SK-N-SH (cell line): ENCODE measurements at regions not wholly inside any gene's neighbourhood (a gene's known extent, or its start where the extent isn't known, plus 50 kb on each side); places are given as distances from the start of the nearest gene placed in this dataset.

Source experiments
- CTCF ChIA-PET: fragments of 300-600, 350-600 bp; formaldehyde crosslinking; extraction: SDS; loops from one replicate; lab custom pipeline; 2021; lab: Yijun Ruan, JAX
- POLR2A ChIA-PET: fragments of 350-600 bp; sonication (Branson Sonifier 250); formaldehyde crosslinking; extraction: SDS; loops from one replicate; lab custom pipeline; 2020; ENCODE audit warnings: antibody characterized with exemption, inconsistent platforms; lab: Yijun Ruan, JAX
- DNase-seq: peaks from one replicate; pipeline ENCODE4 v3.0.0; 2012
- H2AFZ ChIP-seq: fragments of 200-600 bp; sonication (generic); 2 replicates; pipeline ENCODE4 v1.8.1; 2016; ENCODE audit warnings: antibody characterized with exemption, mild to moderate bottlenecking, low read depth
- H3F3A ChIP-seq: fragments of 200-600 bp; sonication (generic); replicated peaks from 2 replicates; pipeline ENCODE3; 2016; ENCODE audit warnings: antibody characterized with exemption, mild to moderate bottlenecking; ENCODE audit not compliant: insufficient read depth
- H3K27ac ChIP-seq, 2 experiments: fragments of 200-500 bp in 1 of 2; fragments of 200-600 bp in 1 of 2; sonication (Bioruptor generic) in 1 of 2; sonication (generic), shearing (Covaris generic) in 1 of 2; 2 replicates each; pipeline versions ENCODE4 v1.5.1 to v1.6.1; 2014 to 2016; ENCODE audit warnings: low read depth in 2 of 2, inconsistent platforms in 1 of 2, low read length in 1 of 2, mild to moderate bottlenecking in 1 of 2, mixed read lengths in 1 of 2
- H3K27me3 ChIP-seq: fragments of 200-600 bp; sonication (generic), shearing (Covaris generic); 2 replicates; pipeline ENCODE4 v1.6.1; 2016; ENCODE audit warnings: mixed run types; ENCODE audit not compliant: insufficient read depth
- H3K36me3 ChIP-seq, 2 experiments: fragments of 200-500 bp in 1 of 2; fragments of 200-600 bp in 1 of 2; sonication (Bioruptor generic) in 1 of 2; sonication (generic) in 1 of 2; replicated peaks in 1 of 2; 2 replicates each; pipeline versions ENCODE3 to v1.5.1; 2014 to 2016; ENCODE audit warnings: low read length in 1 of 2, mild to moderate bottlenecking in 1 of 2; ENCODE audit not compliant: insufficient read depth in 2 of 2, control insufficient read depth in 1 of 2
- H3K4me1 ChIP-seq, 2 experiments: fragments of 200-500 bp in 1 of 2; fragments of 200-600 bp in 1 of 2; sonication (Bioruptor generic) in 1 of 2; sonication (generic), shearing (Covaris generic) in 1 of 2; 2 replicates each; pipeline versions ENCODE4 v1.5.1 to v1.6.1; 2014 to 2016; ENCODE audit warnings: low read depth in 1 of 2, low read length in 1 of 2, mixed run types in 1 of 2; ENCODE audit not compliant: insufficient read depth in 2 of 2, control insufficient read depth in 1 of 2
- H3K4me2 ChIP-seq: fragments of 200-600 bp; sonication (generic), shearing (Covaris generic); 2 replicates; pipeline ENCODE4 v1.6.1; 2017; ENCODE audit warnings: mixed run types
- H3K4me3 ChIP-seq, 2 experiments: fragments of 200-500 bp in 1 of 2; fragments of 200-600 bp in 1 of 2; sonication (Bioruptor generic) in 1 of 2; sonication (generic), shearing (Covaris generic) in 1 of 2; 2 replicates each; pipeline versions ENCODE4 v1.5.1 to v1.8.1; 2014 to 2016; ENCODE audit warnings: low read depth in 2 of 2, inconsistent platforms in 1 of 2, low read length in 1 of 2, mild to moderate bottlenecking in 1 of 2, mixed read lengths in 1 of 2, moderate library complexity in 1 of 2
- H3K79me2 ChIP-seq: fragments of 200-600 bp; sonication (generic); 2 replicates; pipeline ENCODE4 v1.8.1; 2017; ENCODE audit warnings: mild to moderate bottlenecking; ENCODE audit not compliant: insufficient read depth
- H3K9ac ChIP-seq: fragments of 200-600 bp; sonication (generic); 2 replicates; pipeline ENCODE4 v1.6.1; 2017; ENCODE audit warnings: mixed run types
- H3K9me2 ChIP-seq: fragments of 200-600 bp; sonication (generic); 2 replicates; pipeline ENCODE4 v1.6.1; 2017; ENCODE audit warnings: mixed run types
- H3K9me3 ChIP-seq: fragments of 200-600 bp; sonication (generic); 2 replicates; pipeline ENCODE4 v1.6.1; 2017; ENCODE audit warnings: mixed run types, mild to moderate bottlenecking, moderate library complexity
- H4K20me1 ChIP-seq: fragments of 200-600 bp; sonication (generic); 2 replicates; pipeline ENCODE4 v1.6.1; 2017; ENCODE audit warnings: mild to moderate bottlenecking, mixed run types; ENCODE audit not compliant: insufficient read depth
- CHD2 ChIP-seq: fragments of 150-350 bp; IDR thresholded peaks from 2 replicates; pipeline ENCODE4 v1.6.1; 2018; ENCODE audit warnings: low read length; ENCODE audit not compliant: partially characterized antibody
- EP300 ChIP-seq, 2 experiments: IDR thresholded peaks; 2 replicates each; pipeline versions ENCODE4 v1.4.0 to v1.6.1; 2012; ENCODE audit warnings: borderline replicate concordance in 1 of 2, low read depth in 1 of 2, low read length in 1 of 2
- EZH2phosphoT487 ChIP-seq: fragments of 200-600 bp; sonication (generic); IDR thresholded peaks from 2 replicates; pipeline ENCODE4 v1.6.1; 2017; ENCODE audit warnings: low read depth, mixed run types, mild to moderate bottlenecking, antibody characterized with exemption, moderate library complexity, borderline replicate concordance
- JUND ChIP-seq: IDR thresholded peaks from 2 replicates; pipeline ENCODE4 v1.4.0; 2012
- MEF2A ChIP-seq: IDR thresholded peaks from 2 replicates; pipeline ENCODE4 v1.4.0; 2012; ENCODE audit warnings: low read depth, borderline replicate concordance
- MXI1 ChIP-seq: IDR thresholded peaks from 2 replicates; pipeline ENCODE4 v1.6.1; 2012; ENCODE audit warnings: mild to moderate bottlenecking, low read depth, low read length, improper control_type of control experiment
- NRF1 ChIP-seq: IDR thresholded peaks from 2 replicates; pipeline ENCODE4 v1.6.1; 2012; ENCODE audit warnings: low read depth, mild to moderate bottlenecking, low read length
- POLR2AphosphoS5 ChIP-seq: IDR thresholded peaks from 2 replicates; pipeline ENCODE4 v1.6.1; 2012; ENCODE audit warnings: low read depth, low read length
- RFX5 ChIP-seq: IDR thresholded peaks from 2 replicates; pipeline ENCODE4 v1.6.1; 2012; ENCODE audit warnings: mild to moderate bottlenecking, improper control_type of control experiment, low read length
- SIN3A ChIP-seq: IDR thresholded peaks from 2 replicates; pipeline ENCODE4 v1.6.1; 2012; ENCODE audit warnings: low read depth, mild to moderate bottlenecking, low read length, moderate library complexity, borderline replicate concordance
- TAF1 ChIP-seq: IDR thresholded peaks from 2 replicates; pipeline ENCODE4 v1.6.1; 2012; ENCODE audit warnings: low read depth, mild to moderate bottlenecking, low read length, moderate library complexity, borderline replicate concordance
- TCF12 ChIP-seq: IDR thresholded peaks from 2 replicates; pipeline ENCODE4 v1.4.0; 2012
- TEAD4 ChIP-seq: IDR thresholded peaks from 2 replicates; pipeline ENCODE4 v1.4.0; 2012; ENCODE audit warnings: mild to moderate bottlenecking, borderline replicate concordance; ENCODE audit not compliant: insufficient read depth
- whole genome bisulfite sequencing: methylation state at CpG from one replicate; pipeline ENCODE4 v1.1.6; 2017; ENCODE audit warnings: low lambda C conversion rate; 5-methylcytosine and 5-hydroxymethylcytosine counted together
- TF ChIP-seq, protein P1 (sequence below): fragments of 200-600 bp; sonication (generic); IDR thresholded peaks from 2 replicates; pipeline ENCODE4 v1.6.1; 2017; ENCODE audit warnings: antibody characterized with exemption, mild to moderate bottlenecking, moderate library complexity
- TF ChIP-seq, protein P2 (sequence below): IDR thresholded peaks from 2 replicates; pipeline ENCODE4; 2012
- TF ChIP-seq, protein P3 (sequence below): fragments of 150-350 bp; IDR thresholded peaks from 2 replicates; pipeline ENCODE4 v1.6.1; 2017; ENCODE audit warnings: antibody characterized with exemption, low read length, low read depth, borderline replicate concordance

DNA sequence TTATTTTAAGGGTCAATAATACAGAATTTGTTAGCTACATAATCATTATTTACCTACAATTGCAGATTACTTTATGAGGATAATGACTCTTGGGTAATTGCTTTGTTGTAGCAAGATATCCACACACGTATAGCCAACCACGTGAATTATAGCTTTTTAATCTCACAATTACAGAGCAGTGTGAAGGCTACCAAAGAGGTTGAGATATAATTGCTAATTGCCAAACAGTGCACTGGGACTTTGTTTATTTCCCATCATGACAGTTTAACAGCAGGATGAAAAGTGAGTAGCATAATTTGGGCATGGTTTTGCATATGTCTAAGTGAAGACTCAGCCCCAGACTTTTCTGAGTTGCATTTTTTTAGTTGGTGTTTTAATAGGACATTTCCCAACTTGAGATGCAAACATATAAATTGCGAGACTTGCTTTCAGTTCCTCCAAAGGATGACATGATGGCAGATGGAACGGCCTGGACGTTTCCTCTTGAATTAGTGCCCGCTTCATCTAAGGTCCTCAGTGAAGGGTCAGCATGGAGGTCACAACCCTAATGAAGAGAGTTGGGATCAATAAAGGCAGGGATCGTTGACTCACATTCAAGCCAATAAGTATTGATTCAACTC, 180.7 kb upstream of the GPR26 start (continued):
- TF ChIP-seq CHD2: no peak
- no peak for TF ChIP-seq RFX5

DNA sequence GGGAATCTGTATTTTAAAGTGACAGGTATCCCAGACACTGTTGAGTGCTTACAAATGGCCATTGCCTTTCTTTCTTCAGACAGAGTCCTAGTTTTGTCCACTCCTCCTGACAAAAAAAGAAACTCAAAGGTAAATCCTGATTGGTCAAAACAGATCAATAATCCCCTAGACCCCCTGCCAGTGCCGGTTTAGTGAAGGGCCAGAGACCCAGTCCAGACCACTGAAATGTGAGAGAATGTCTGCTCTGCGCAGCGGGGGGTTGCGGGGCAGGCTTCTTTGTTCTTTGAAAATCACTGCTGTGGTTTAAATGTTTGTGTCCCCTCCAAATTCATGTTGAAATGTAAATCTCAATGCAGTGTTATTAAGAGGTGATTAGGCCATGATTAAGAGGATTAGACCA, 177.7 kb upstream of the GPR26 start:
- H3K9me3 ChIP-seq: no peaks in the 10 kb centered on the region
- no peak overlapping the region for H3K27ac ChIP-seq
- H3K9ac ChIP-seq: no peak overlapping the region
- H3K79me2 ChIP-seq: no peaks in the 10 kb centered on the region
- H3F3A ChIP-seq: no peaks in the 10 kb centered on the region
- H2AFZ ChIP-seq: no peak overlapping the region
- no peak for DNase-seq
- no peak for TF ChIP-seq RFX5
- no peak for TF ChIP-seq SIN3A
- no peak for TF ChIP-seq EZH2phosphoT487
- no peak for TF ChIP-seq JUND
- H3K4me1 ChIP-seq: no peaks in the 10 kb centered on the region
- ChIA-PET POLR2A (no interaction called here), CTCF (no interaction called here)
- no peak overlapping the region for H3K4me3 ChIP-seq
- H3K27me3 ChIP-seq: no peaks in the 10 kb centered on the region
- H4K20me1 ChIP-seq: no peaks in the 10 kb centered on the region
- WGBS: 37% methylated on average over 4 of the region's 4 CpGs
- no peak overlapping the region for H3K4me2 ChIP-seq
- no peaks in the 10 kb centered on the region for H3K36me3 ChIP-seq
- H3K9me2 ChIP-seq: no peaks in the 10 kb centered on the region

DNA sequence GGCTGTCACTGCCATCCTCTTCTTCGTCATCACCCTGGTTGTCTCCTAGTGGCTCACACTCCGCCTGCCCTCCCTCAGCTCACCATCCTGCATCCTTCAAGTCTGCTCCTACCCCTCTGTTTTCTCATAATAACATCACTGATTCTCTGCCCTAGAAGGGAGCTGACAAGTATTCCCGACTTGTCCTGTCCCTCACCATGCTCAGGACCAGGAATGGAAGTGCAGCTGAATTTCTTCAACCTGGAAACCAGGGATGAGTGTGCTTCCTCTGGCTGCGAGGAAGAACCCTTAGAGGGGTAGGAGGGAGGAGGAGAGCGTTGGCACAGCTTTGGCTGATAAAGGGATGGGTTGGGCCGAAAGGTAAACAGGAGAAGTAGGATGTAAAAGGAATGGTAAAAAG, 174.8 kb upstream of the GPR26 start:
- no peaks in the 10 kb centered on the region for H3K9me3 ChIP-seq
- POLR2A ChIA-PET: no interaction called here
- CTCF ChIA-PET: interaction anchor here (1.3 kb wide), 1 partner anchor 448 kb away, joined by 4 read pairs; no protein-coding TSS in a partner anchor

DNA sequence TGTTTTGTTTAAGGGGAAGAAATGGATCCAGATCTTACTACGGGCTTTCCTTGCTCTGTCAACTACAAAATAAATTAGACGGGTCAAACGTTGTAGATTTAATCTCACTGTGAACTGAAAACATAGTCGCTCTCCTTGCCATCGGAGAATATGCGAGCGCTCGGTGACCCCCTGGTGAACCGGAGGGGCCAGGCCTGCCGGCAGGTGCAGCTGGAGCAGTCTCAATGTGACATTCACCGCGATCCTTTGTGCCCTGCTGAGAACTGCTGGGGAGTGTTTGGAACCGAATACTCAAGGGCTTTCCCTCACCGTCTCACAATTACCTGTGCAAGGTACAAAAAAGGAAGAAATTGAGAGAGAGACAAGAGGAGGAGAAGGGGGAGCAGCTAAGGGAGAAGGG, 174.1 kb upstream of the GPR26 start:
- no peaks in the 10 kb centered on the region for H3K79me2 ChIP-seq
- no peak for TF ChIP-seq TEAD4
- TF ChIP-seq POLR2AphosphoS5: no peak
- TF ChIP-seq, protein P1, sequence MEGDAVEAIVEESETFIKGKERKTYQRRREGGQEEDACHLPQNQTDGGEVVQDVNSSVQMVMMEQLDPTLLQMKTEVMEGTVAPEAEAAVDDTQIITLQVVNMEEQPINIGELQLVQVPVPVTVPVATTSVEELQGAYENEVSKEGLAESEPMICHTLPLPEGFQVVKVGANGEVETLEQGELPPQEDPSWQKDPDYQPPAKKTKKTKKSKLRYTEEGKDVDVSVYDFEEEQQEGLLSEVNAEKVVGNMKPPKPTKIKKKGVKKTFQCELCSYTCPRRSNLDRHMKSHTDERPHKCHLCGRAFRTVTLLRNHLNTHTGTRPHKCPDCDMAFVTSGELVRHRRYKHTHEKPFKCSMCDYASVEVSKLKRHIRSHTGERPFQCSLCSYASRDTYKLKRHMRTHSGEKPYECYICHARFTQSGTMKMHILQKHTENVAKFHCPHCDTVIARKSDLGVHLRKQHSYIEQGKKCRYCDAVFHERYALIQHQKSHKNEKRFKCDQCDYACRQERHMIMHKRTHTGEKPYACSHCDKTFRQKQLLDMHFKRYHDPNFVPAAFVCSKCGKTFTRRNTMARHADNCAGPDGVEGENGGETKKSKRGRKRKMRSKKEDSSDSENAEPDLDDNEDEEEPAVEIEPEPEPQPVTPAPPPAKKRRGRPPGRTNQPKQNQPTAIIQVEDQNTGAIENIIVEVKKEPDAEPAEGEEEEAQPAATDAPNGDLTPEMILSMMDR: no peak
- no peak for TF ChIP-seq NRF1
- TF ChIP-seq RFX5: no peak
- no peak for TF ChIP-seq TCF12
- no peak for TF ChIP-seq JUND
- TF ChIP-seq MEF2A: no peak
- no peak for TF ChIP-seq SIN3A
- TF ChIP-seq EP300 (IDR thresholded peaks at IDR 0.05; ENCODE audit: borderline replicate concordance in 1 of 2, low read depth in 1 of 2, low read length in 1 of 2): no peak
- TF ChIP-seq, protein P2, sequence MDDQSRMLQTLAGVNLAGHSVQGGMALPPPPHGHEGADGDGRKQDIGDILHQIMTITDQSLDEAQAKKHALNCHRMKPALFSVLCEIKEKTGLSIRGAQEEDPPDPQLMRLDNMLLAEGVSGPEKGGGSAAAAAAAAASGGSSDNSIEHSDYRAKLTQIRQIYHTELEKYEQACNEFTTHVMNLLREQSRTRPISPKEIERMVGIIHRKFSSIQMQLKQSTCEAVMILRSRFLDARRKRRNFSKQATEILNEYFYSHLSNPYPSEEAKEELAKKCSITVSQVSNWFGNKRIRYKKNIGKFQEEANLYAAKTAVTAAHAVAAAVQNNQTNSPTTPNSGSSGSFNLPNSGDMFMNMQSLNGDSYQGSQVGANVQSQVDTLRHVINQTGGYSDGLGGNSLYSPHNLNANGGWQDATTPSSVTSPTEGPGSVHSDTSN: no peak
- TF ChIP-seq, protein P3, sequence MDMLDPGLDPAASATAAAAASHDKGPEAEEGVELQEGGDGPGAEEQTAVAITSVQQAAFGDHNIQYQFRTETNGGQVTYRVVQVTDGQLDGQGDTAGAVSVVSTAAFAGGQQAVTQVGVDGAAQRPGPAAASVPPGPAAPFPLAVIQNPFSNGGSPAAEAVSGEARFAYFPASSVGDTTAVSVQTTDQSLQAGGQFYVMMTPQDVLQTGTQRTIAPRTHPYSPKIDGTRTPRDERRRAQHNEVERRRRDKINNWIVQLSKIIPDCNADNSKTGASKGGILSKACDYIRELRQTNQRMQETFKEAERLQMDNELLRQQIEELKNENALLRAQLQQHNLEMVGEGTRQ: no peak
- TF ChIP-seq, all 33 proteins: peak for 0
- no peak for DNase-seq
- Histone ChIP-seq H3K4me3 (no peak overlapping the region), H3K27ac (no peak overlapping the region), H3K27me3 (no peaks in the 10 kb centered on the region), H3K36me3 (no peaks in the 10 kb centered on the region), H3K9ac (no peak overlapping the region), H3K9me2 (no peaks in the 10 kb centered on the region), H3F3A (no peaks in the 10 kb centered on the region), H4K20me1 (no peaks in the 10 kb centered on the region), H3K9me3 (no peaks in the 10 kb centered on the region), H2AFZ (no peak overlapping the region), H3K4me2 (no peak overlapping the region), H3K4me1 (no peaks in the 10 kb centered on the region)
- ChIA-PET POLR2A (no interaction called here), CTCF (interaction anchor here (1.4 kb wide), 1 partner anchor 10 kb away, joined by 4 read pairs; no protein-coding TSS in a partner anchor)
- WGBS: 64% methylated on average over 14 of the region's 14 CpGs

More for the DNA sequence above, 174.8 kb upstream of the GPR26 start:
- H2AFZ ChIP-seq: no peak overlapping the region
- no peaks in the 10 kb centered on the region for H3K27me3 ChIP-seq
- WGBS: 10% methylated on average over 6 of the region's 6 CpGs
- no peak overlapping the region for H3K4me3 ChIP-seq
- H3K9ac ChIP-seq: no peak overlapping the region
- H3K36me3 ChIP-seq: no peaks in the 10 kb centered on the region
- H3K79me2 ChIP-seq: no peaks in the 10 kb centered on the region
- no peaks in the 10 kb centered on the region for H3K4me1 ChIP-seq
- no peaks in the 10 kb centered on the region for H3K9me2 ChIP-seq
- TF ChIP-seq NRF1 (no peak), TAF1 (no peak), MXI1 (no peak)
- H3F3A ChIP-seq: no peaks in the 10 kb centered on the region
- no peak overlapping the region for H3K27ac ChIP-seq
- H3K4me2 ChIP-seq: no peak overlapping the region
- DNase-seq: no peak
- H4K20me1 ChIP-seq: no peaks in the 10 kb centered on the region
